ENCODE measurements at regions not wholly inside any gene's neighbourhood (a gene's known extent, or its start where the extent isn't known, plus 50 kb on each side); places are given as distances from the start of the nearest gene placed in this dataset.

DNA sequence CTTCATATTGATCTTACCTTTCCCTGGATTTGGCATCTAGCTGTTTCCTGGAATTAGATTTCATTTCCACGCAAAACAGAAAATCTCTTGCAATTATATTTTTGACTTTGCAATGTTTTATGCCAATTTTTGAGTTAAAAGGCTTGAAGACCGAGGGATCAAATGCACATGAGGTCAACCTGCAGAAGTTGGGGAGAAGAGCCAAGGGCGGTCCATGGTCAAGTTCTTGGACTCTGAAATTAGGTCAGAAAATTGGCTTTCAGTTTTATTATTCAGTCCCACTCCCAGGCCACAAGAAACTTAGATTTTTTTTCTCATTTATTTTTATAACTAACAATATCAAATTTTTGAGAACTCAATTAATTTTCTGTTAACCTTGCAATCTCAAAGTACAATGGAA, 499.1 kb upstream of the USP24 start:
- no peak for TF ChIP-seq CTCF (IDR thresholded peaks at IDR 0.05)
- no peak overlapping the region for H3K4me2 ChIP-seq (replicated peaks; ENCODE audit: extremely low read depth, low read length, poor library complexity, severe bottlenecking)
- 82% methylated on average over 2 of the region's 3 CpGs for WGBS (ENCODE audit: insufficient coverage)
- no peak for DNase-seq
- H3K9ac ChIP-seq (ENCODE audit: insufficient read depth, low read length, poor library complexity, severe bottlenecking) = no peak overlapping the region
- H3K27ac ChIP-seq (ENCODE audit: low read depth in 1 of 2, low read length in 2 of 2) = no peak overlapping the region
- H3K36me3 ChIP-seq (replicated peaks in 1 of 2; ENCODE audit: control insufficient read depth in 1 of 2, insufficient read depth in 2 of 2, low read length in 2 of 2) = no peaks in the 10 kb centered on the region
- no peaks in the 10 kb centered on the region for H3K4me1 ChIP-seq (ENCODE audit: control insufficient read depth in 1 of 2, insufficient read depth in 2 of 2, low read length in 2 of 2)
- no peak overlapping the region for H3K4me3 ChIP-seq (replicated peaks in 1 of 3; ENCODE audit: low read depth in 2 of 3, low read length in 3 of 3)
- no peaks in the 10 kb centered on the region for H3K36me3 Mint-ChIP-seq
- no peak overlapping the region for H3K27ac Mint-ChIP-seq
- no peak overlapping the region for H3K4me3 Mint-ChIP-seq
- intact Hi-C loops (cut with micrococcal nuclease) = no loop called here
- H3K9me3 ChIP-seq (replicated peaks in 1 of 2; ENCODE audit: control insufficient read depth in 1 of 2, insufficient read depth in 1 of 2, low read length in 2 of 2) = no peaks in the 10 kb centered on the region
- peaks cover 4 to 8% (median 8%) of the 10 kb centered on the region in 3 donors for H3K27me3 Mint-ChIP-seq (ENCODE audit: low read depth in 3 of 3)
- no peaks in the 10 kb centered on the region for H4K20me1 ChIP-seq (ENCODE audit: insufficient read depth, low read length)
- no peak overlapping the region for H2AFZ ChIP-seq (ENCODE audit: insufficient read depth, low read depth, low read length, poor library complexity, severe bottlenecking)
- H3K27me3 ChIP-seq (ENCODE audit: control insufficient read depth in 2 of 2, insufficient read depth in 2 of 2, low read length in 2 of 2) = no peaks in the 10 kb centered on the region
- H3K4me1 Mint-ChIP-seq = no peaks in the 10 kb centered on the region
- no peaks in the 10 kb centered on the region for H3K79me2 ChIP-seq (ENCODE audit: insufficient read depth, low read length)
- peaks cover 0 to 3% (median 0%) of the 10 kb centered on the region in 7 donors for H3K9me3 Mint-ChIP-seq

GRCh38 chr1:55713516-55713915, 498.4 kb upstream of the USP24 start:
- no peaks in the 10 kb centered on the region for H3K79me2 ChIP-seq (ENCODE audit: insufficient read depth, low read length)
- no peak overlapping the region for H3K4me3 Mint-ChIP-seq
- H3K36me3 Mint-ChIP-seq = no peaks in the 10 kb centered on the region
- 95% methylated on average over 5 of the region's 5 CpGs for WGBS (ENCODE audit: insufficient coverage)
- intact Hi-C loops (cut with micrococcal nuclease) = no loop called here
- H3K4me1 Mint-ChIP-seq = no peaks in the 10 kb centered on the region
- no peaks in the 10 kb centered on the region for H3K9me3 ChIP-seq (replicated peaks in 1 of 2; ENCODE audit: control insufficient read depth in 1 of 2, insufficient read depth in 1 of 2, low read length in 2 of 2)
- no peak overlapping the region for H3K27ac Mint-ChIP-seq
- H3K9ac ChIP-seq (ENCODE audit: insufficient read depth, low read length, poor library complexity, severe bottlenecking) = no peak overlapping the region
- H3K36me3 ChIP-seq (replicated peaks in 1 of 2; ENCODE audit: control insufficient read depth in 1 of 2, insufficient read depth in 2 of 2, low read length in 2 of 2) = no peaks in the 10 kb centered on the region
- H4K20me1 ChIP-seq (ENCODE audit: insufficient read depth, low read length) = no peaks in the 10 kb centered on the region
- no peak overlapping the region for H2AFZ ChIP-seq (ENCODE audit: insufficient read depth, low read depth, low read length, poor library complexity, severe bottlenecking)
- peaks cover 3 to 6% (median 6%) of the 10 kb centered on the region in 3 donors for H3K27me3 Mint-ChIP-seq (ENCODE audit: low read depth in 3 of 3)
- no peak for DNase-seq
- no peak overlapping the region for H3K27ac ChIP-seq (ENCODE audit: low read depth in 1 of 2, low read length in 2 of 2)
- TF ChIP-seq CTCF (IDR thresholded peaks at IDR 0.05) = no peak
- H3K4me3 ChIP-seq (replicated peaks in 1 of 3; ENCODE audit: low read depth in 2 of 3, low read length in 3 of 3) = no peak overlapping the region
- no peaks in the 10 kb centered on the region for H3K4me1 ChIP-seq (ENCODE audit: control insufficient read depth in 1 of 2, insufficient read depth in 2 of 2, low read length in 2 of 2)
- H3K27me3 ChIP-seq (ENCODE audit: control insufficient read depth in 2 of 2, insufficient read depth in 2 of 2, low read length in 2 of 2) = no peaks in the 10 kb centered on the region
- H3K4me2 ChIP-seq (replicated peaks; ENCODE audit: extremely low read depth, low read length, poor library complexity, severe bottlenecking) = no peak overlapping the region
- H3K9me3 Mint-ChIP-seq = peaks cover 0 to 3% (median 0%) of the 10 kb centered on the region in 7 donors

All from CD14-positive monocyte (primary cell).